Panc1 (cell line): ENCODE measurements at regions not wholly inside any gene's neighbourhood (a gene's known extent, or its start where the extent isn't known, plus 50 kb on each side); places are given as distances from the start of the nearest gene placed in this dataset.

Experiments
- ATAC-seq: fragments of 200-7000 bp; cut with Tn5 transposase; 2 replicates; pipeline ENCODE4 v1.9.1; 2020; ENCODE audit warnings: mild to moderate bottlenecking, moderate library complexity
- BruUV-seq: library from RNA; stranded (reverse); fragments of 400-500 nt; replicated peaks from 2 replicates; lab custom pipeline; 2021; lab: Mats Ljungman, UMichigan
- CTCF ChIA-PET: fragments of 300-600 bp; sonication (Branson Sonifier 250); formaldehyde crosslinking; loops from one replicate; lab custom pipeline; 2022; ENCODE audit warnings: antibody characterized with exemption; lab: Charles Lee
- POLR2A ChIA-PET: fragments of 300-600 bp; sonication (Branson Sonifier 250); formaldehyde crosslinking; loops from one replicate; lab custom pipeline; 2022; ENCODE audit warnings: antibody characterized with exemption; lab: Charles Lee
- DNase-seq: peaks from one replicate; pipeline ENCODE4 v3.0.0-alpha.2; 2010; ENCODE audit warnings: low read depth, low spot score
- H3K27ac ChIP-seq: 2 replicates; pipeline ENCODE4 v1.5.1; 2011; ENCODE audit warnings: mild to moderate bottlenecking, low read length, inconsistent platforms
- H3K27me3 ChIP-seq: fragments of 200-500 bp; sonication (Bioruptor generic); 2 replicates; pipeline ENCODE4 v1.6.0; 2014; ENCODE audit warnings: low read length, inconsistent platforms; ENCODE audit not compliant: control insufficient read depth, insufficient read depth
- H3K36me3 ChIP-seq: fragments of 200-500 bp; sonication (Bioruptor generic); 2 replicates; pipeline ENCODE4 v1.5.1; 2014; ENCODE audit warnings: inconsistent platforms, mild to moderate bottlenecking, low read length, moderate library complexity; ENCODE audit not compliant: control insufficient read depth, insufficient read depth
- H3K4me1 ChIP-seq: 2 replicates; pipeline ENCODE4 v1.5.1; 2011; ENCODE audit warnings: inconsistent platforms, mild to moderate bottlenecking, low read length, moderate library complexity; ENCODE audit not compliant: control insufficient read depth, insufficient read depth
- H3K4me3 ChIP-seq, 2 experiments: 2 replicates each; pipeline ENCODE4 v1.5.1; 2011 to 2012; ENCODE audit warnings: low read depth in 2 of 2, low read length in 2 of 2, mild to moderate bottlenecking in 2 of 2, inconsistent platforms in 1 of 2, moderate library complexity in 1 of 2
- H3K9me3 ChIP-seq: fragments of 200-500 bp; sonication (Bioruptor generic); 2 replicates; pipeline ENCODE4 v1.5.1; 2014; ENCODE audit warnings: low read depth, mild to moderate bottlenecking, inconsistent platforms, low read length, moderate library complexity; ENCODE audit not compliant: control insufficient read depth, insufficient read depth
- CTCF ChIP-seq: fragments of 450-650 bp; IDR thresholded peaks from 2 replicates; pipeline ENCODE4 v1.5.1; 2017; ENCODE audit warnings: mild to moderate bottlenecking
- POLR2AphosphoS5 ChIP-seq: IDR thresholded peaks from 2 replicates; pipeline ENCODE4 v1.6.1; 2012; ENCODE audit warnings: mild to moderate bottlenecking, low read depth, low read length, moderate library complexity
- REST ChIP-seq, 2 experiments: IDR thresholded peaks; 2 replicates each; pipeline ENCODE4 v1.6.1; 2011 to 2012; ENCODE audit warnings: low read depth in 2 of 2, control low read depth in 1 of 2, low read length in 1 of 2, mild to moderate bottlenecking in 1 of 2, moderate library complexity in 1 of 2; ENCODE audit not compliant: insufficient read depth in 1 of 2
- SIN3A ChIP-seq: IDR thresholded peaks from 2 replicates; pipeline ENCODE4 v1.6.1; 2012; ENCODE audit warnings: low read depth, mild to moderate bottlenecking, low read length, moderate library complexity, borderline replicate concordance; ENCODE audit not compliant: insufficient read depth
- TCF7L2 ChIP-seq: IDR thresholded peaks from 2 replicates; pipeline ENCODE4 v1.6.1; 2011; ENCODE audit warnings: mild to moderate bottlenecking, low read depth, low read length, inconsistent platforms
- in situ Hi-C: cut with HindIII; loops from 2 replicates; pipeline ENCODE4 v1.10.0; 2016; ENCODE audit warnings: low sequenced_read_pairs, low pct_unique_long_range_greater_than_20kb
- intact Hi-C: fragments of 100-400 bp; cut with micrococcal nuclease; formaldehyde crosslinking; loops from one replicate; pipeline ENCODE4 v1.10.0; 2022; ENCODE audit not compliant: unreplicated experiment

- H3K36me3 ChIP-seq: no peaks in the 10 kb centered on the region
- no peak overlapping the region for H3K27ac ChIP-seq
- H3K4me3 ChIP-seq: no peak overlapping the region
- no peak for DNase-seq
- intact Hi-C loops: no loop called here
- 0 out of 2 replicates have a peak, but pooled peaks cover 3% of the 10 kb centered on the region for H3K9me3 ChIP-seq
- no peaks in the 10 kb centered on the region for H3K4me1 ChIP-seq
- in situ Hi-C loops: no loop called here
- ChIA-PET CTCF (no interaction called here), POLR2A (no interaction called here)
- H3K27me3 ChIP-seq: no peaks in the 10 kb centered on the region
- no TSS peak for BruUV-seq
- no peak for ATAC-seq
- no peak for TF ChIP-seq REST (IDR thresholded peaks at IDR 0.05; ENCODE audit: insufficient read depth in 1 of 2, low read depth in 2 of 2, low read length in 1 of 2)
- no peak for TF ChIP-seq SIN3A
- TF ChIP-seq POLR2AphosphoS5: no peak
- TF ChIP-seq CTCF: no peak
- no peak for TF ChIP-seq TCF7L2
These were observed 168.9 kb downstream of the VRK1 start for GRCh38 chr14:96965885-96966595.

GRCh38 chr14:96975116-96975515 lies 177.9 kb downstream of the VRK1 start:
- Histone ChIP-seq H3K9me3 (peaks cover 6% of the 10 kb centered on the region; the same call in 1 of the 2 replicates), H3K27ac (no peak overlapping the region), H3K4me3 (no peak overlapping the region), H3K4me1 (no peaks in the 10 kb centered on the region), H3K27me3 (no peaks in the 10 kb centered on the region), H3K36me3 (no peaks in the 10 kb centered on the region)
- ATAC-seq (no peak), DNase-seq (no peak)
- CTCF ChIA-PET: no interaction called here
- POLR2A ChIA-PET: no interaction called here
- in situ Hi-C loops (no loop called here), intact Hi-C loops (no loop called here)
- BruUV-seq: no TSS peak
- TF ChIP-seq CTCF (no peak), TCF7L2 (no peak), POLR2AphosphoS5 (no peak), SIN3A (no peak), REST (IDR thresholded peaks at IDR 0.05; ENCODE audit: insufficient read depth in 1 of 2, low read depth in 2 of 2, low read length in 1 of 2) (no peak)
